ENCODE measurements at regions not wholly inside any gene's neighbourhood (a gene's known extent, or its start where the extent isn't known, plus 50 kb on each side); places are given as distances from the start of the nearest gene placed in this dataset.

GRCh38 chr18:50507120-50507590 lies 52.7 kb upstream of the MAPK4 start:
- no peaks in the 10 kb centered on the region for H3K9me3 Mint-ChIP-seq (ENCODE audit: unreplicated experiment)
- peak overlapping the region; percentile 49 for H3K27ac Mint-ChIP-seq (ENCODE audit: unreplicated experiment)
- no peak overlapping the region for H3K4me3 Mint-ChIP-seq (ENCODE audit: unreplicated experiment)
- H3K27me3 Mint-ChIP-seq (ENCODE audit: unreplicated experiment) = no peaks in the 10 kb centered on the region
- H3K4me1 Mint-ChIP-seq (ENCODE audit: unreplicated experiment) = peaks cover 18% of the 10 kb centered on the region
- peak; percentile 63 for DNase-seq (ENCODE audit: low spot score)
- H3K36me3 Mint-ChIP-seq (ENCODE audit: low read depth, unreplicated experiment) = no peaks in the 10 kb centered on the region
- TF ChIP-seq, protein P1, sequence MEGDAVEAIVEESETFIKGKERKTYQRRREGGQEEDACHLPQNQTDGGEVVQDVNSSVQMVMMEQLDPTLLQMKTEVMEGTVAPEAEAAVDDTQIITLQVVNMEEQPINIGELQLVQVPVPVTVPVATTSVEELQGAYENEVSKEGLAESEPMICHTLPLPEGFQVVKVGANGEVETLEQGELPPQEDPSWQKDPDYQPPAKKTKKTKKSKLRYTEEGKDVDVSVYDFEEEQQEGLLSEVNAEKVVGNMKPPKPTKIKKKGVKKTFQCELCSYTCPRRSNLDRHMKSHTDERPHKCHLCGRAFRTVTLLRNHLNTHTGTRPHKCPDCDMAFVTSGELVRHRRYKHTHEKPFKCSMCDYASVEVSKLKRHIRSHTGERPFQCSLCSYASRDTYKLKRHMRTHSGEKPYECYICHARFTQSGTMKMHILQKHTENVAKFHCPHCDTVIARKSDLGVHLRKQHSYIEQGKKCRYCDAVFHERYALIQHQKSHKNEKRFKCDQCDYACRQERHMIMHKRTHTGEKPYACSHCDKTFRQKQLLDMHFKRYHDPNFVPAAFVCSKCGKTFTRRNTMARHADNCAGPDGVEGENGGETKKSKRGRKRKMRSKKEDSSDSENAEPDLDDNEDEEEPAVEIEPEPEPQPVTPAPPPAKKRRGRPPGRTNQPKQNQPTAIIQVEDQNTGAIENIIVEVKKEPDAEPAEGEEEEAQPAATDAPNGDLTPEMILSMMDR (IDR thresholded peaks at IDR 0.05; ENCODE audit: unreplicated experiment) = no peak

- Mint-ChIP-seq H3K4me1 (ENCODE audit: unreplicated experiment) (peaks cover 18% of the 10 kb centered on the region), H3K36me3 (ENCODE audit: low read depth, unreplicated experiment) (no peaks in the 10 kb centered on the region), H3K27ac (ENCODE audit: unreplicated experiment) (no peak overlapping the region), H3K27me3 (ENCODE audit: unreplicated experiment) (no peaks in the 10 kb centered on the region), H3K4me3 (ENCODE audit: unreplicated experiment) (no peak overlapping the region), H3K9me3 (ENCODE audit: unreplicated experiment) (no peaks in the 10 kb centered on the region)
- DNase-seq (ENCODE audit: low spot score) = no peak
- TF ChIP-seq, protein P1 (IDR thresholded peaks at IDR 0.05; ENCODE audit: unreplicated experiment) = no peak
Observed at GRCh38 chr18:50508228-50508627, 51.7 kb upstream of the MAPK4 start.

- no peaks in the 10 kb centered on the region for H3K9me3 Mint-ChIP-seq (ENCODE audit: unreplicated experiment)
- no peaks in the 10 kb centered on the region for H3K27me3 Mint-ChIP-seq (ENCODE audit: unreplicated experiment)
- H3K36me3 Mint-ChIP-seq (ENCODE audit: low read depth, unreplicated experiment) = no peaks in the 10 kb centered on the region
- peaks cover 18% of the 10 kb centered on the region for H3K4me1 Mint-ChIP-seq (ENCODE audit: unreplicated experiment)
- peak overlapping the region; percentile 24 for H3K27ac Mint-ChIP-seq (ENCODE audit: unreplicated experiment)
- TF ChIP-seq, protein P1 (IDR thresholded peaks at IDR 0.05; ENCODE audit: unreplicated experiment) = no peak
- no peak for DNase-seq (ENCODE audit: low spot score)
- no peak overlapping the region for H3K4me3 Mint-ChIP-seq (ENCODE audit: unreplicated experiment)
Observed at GRCh38 chr18:50509012-50509411, 50.9 kb upstream of the MAPK4 start.
